HL-60 (cell line): ENCODE measurements at regions not wholly inside any gene's neighbourhood (a gene's known extent, or its start where the extent isn't known, plus 50 kb on each side); places are given as distances from the start of the nearest gene placed in this dataset.

Source experiments
- CTCF ChIP-seq: IDR thresholded peaks from one replicate; pipeline ENCODE4 v1.5.1; 2011; ENCODE audit warnings: low read length, control low read depth, inconsistent platforms; ENCODE audit not compliant: insufficient read depth
- GABPA ChIP-seq: IDR thresholded peaks from 2 replicates; pipeline ENCODE4 v1.6.1; 2012; ENCODE audit warnings: low read depth
- POLR2AphosphoS5 ChIP-seq: IDR thresholded peaks from 2 replicates; pipeline ENCODE4 v1.6.1; 2012; ENCODE audit warnings: low read depth
- SPI1 ChIP-seq: IDR thresholded peaks from 2 replicates; pipeline ENCODE4 v1.6.1; 2012; ENCODE audit warnings: low read depth, mild to moderate bottlenecking, borderline replicate concordance

GRCh38 chr13:62682788-62683187, 1267.1 kb upstream of the PCDH20 start:
- TF ChIP-seq CTCF (no peak), POLR2AphosphoS5 (no peak), SPI1 (no peak), GABPA (no peak)
